ENCODE measurements at regions not wholly inside any gene's neighbourhood (a gene's known extent, or its start where the extent isn't known, plus 50 kb on each side); places are given as distances from the start of the nearest gene placed in this dataset.

DNA sequence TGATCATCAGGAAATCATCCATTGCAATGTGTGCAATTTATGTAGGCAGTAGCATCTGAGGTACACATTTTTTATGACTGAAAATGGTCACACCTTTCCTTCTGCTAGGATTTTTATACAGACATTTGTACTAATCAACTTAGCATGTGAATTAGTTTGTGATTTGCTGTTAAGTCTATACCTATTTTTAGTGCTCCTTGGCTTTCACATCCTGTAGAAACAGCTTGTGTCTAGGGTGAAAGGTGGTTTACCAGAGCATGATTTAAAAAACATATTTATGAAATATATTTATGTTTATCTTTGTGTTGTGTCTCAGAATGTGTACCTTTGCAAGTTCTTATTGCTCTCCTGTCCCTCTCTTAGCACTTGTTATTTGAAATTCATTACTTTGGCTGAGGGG, 916.0 kb downstream of the TECRL start:
- TF ChIP-seq, protein P1, sequence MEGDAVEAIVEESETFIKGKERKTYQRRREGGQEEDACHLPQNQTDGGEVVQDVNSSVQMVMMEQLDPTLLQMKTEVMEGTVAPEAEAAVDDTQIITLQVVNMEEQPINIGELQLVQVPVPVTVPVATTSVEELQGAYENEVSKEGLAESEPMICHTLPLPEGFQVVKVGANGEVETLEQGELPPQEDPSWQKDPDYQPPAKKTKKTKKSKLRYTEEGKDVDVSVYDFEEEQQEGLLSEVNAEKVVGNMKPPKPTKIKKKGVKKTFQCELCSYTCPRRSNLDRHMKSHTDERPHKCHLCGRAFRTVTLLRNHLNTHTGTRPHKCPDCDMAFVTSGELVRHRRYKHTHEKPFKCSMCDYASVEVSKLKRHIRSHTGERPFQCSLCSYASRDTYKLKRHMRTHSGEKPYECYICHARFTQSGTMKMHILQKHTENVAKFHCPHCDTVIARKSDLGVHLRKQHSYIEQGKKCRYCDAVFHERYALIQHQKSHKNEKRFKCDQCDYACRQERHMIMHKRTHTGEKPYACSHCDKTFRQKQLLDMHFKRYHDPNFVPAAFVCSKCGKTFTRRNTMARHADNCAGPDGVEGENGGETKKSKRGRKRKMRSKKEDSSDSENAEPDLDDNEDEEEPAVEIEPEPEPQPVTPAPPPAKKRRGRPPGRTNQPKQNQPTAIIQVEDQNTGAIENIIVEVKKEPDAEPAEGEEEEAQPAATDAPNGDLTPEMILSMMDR (IDR thresholded peaks at IDR 0.05): no peak
- TF ChIP-seq POLR2A (IDR thresholded peaks at IDR 0.05): no peak
- no peak for TF ChIP-seq POLR2AphosphoS5 (IDR thresholded peaks at IDR 0.05)
- TF ChIP-seq EP300 (IDR thresholded peaks at IDR 0.05): no peak
